CD4-positive, alpha-beta T cell treated with Interleukin-21 for 1 hour (primary cell): ENCODE measurements at regions not wholly inside any gene's neighbourhood (a gene's known extent, or its start where the extent isn't known, plus 50 kb on each side); places are given as distances from the start of the nearest gene placed in this dataset.
A peak's percentile ranks its signal among the peaks of the same experiment; 100 is the strongest.

Experiments
- DNase-seq: peaks from one replicate; pipeline ENCODE4 v3.0.0-alpha.2; 2020

DNA sequence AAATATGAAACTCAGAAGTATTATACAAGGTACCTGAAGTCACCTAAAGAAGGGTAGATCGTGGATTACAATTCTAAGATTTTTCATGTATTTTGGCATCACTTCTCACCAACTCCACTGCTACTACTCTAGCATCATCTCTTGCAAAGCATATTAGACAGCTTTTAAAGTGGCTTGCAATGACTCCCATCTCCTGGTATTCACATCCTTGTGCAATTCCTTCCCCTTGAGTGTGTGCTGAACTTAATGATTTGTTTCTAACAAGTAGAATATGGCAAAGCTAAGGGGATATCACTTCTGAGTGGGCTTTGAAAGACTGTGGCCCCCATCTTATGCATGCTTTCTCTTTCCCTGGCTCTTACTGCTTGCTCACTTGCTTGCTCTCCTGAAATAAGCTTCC, 280.2 kb downstream of the SNX13 start:
- no peak for DNase-seq

DNA sequence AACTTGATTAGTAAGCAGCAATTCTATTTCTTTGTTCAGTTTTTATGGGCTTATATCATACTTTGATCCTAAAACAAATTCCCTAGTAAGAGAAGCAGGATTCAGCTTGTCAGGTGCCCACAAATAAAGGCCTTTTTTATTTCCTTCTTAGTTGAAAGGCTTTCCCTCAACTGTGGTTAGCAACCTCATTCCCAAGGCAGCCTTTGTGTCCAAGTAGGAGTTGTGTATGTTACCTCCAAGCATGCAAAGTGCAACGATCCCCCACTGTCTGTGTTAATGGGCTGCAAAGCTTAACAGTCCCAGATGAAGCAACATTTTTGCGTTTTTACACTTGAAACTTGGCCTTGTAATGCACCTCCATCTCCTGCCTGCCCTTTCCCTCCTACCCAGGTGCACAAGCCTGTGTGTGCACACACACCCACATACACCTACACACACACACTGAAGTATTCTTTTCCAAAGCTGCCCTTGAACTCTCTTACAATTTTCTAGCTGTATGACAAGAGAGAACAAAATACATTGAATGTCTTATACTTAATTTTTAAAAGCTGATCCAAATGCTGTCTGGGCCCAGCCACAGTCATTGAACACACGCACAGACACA, 278.2 kb downstream of the SNX13 start:
- no peak for DNase-seq

DNA sequence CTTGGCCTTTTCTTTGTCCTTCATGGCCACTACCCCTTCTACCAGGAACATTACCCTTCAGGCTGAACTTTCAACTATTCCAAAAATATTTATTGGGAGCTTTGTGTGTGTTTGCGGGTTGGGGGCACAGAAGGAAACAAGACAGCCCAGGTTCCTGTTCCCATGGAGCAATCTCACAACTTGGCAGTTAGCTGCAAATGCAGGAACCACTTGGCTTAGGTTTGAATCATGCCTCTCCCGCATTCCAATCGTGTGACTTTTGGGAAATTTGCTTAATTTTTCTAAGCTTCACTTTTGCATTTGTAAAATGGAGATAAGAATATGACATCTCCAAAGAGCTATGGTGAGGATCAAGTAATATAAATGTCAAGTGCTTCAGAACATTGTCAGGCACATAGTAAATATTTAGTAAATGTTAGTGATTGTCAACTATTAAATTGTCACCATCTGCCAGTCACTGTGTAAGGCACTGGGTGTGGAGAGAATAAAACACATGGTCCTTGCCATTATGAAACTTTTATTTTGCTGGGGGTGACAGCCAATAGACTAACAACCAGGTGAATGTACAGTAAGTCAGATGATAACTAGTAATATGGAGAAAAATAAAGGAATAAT, 277.1 kb downstream of the SNX13 start:
- no peak for DNase-seq

DNA sequence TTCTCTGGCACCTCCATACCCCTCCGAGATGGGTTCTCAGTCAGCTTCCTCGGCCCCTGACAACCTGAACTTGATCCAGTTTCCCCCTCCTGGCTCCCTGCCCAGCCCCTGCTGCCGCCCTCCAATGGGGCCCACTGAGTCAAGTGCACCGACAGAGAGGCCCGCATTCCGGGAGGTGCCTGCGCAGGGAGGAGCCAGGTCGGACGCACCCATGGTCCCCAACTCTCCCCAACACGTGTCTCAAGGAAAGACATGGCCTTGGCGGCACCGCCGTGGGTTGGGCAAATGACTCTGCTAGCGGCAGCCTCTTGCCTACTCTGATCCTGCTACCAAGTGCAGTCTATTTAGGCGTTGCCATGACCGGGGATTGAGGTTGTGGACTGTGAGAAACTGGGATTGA, 275.3 kb downstream of the SNX13 start:
- DNase-seq, result no peak

DNA sequence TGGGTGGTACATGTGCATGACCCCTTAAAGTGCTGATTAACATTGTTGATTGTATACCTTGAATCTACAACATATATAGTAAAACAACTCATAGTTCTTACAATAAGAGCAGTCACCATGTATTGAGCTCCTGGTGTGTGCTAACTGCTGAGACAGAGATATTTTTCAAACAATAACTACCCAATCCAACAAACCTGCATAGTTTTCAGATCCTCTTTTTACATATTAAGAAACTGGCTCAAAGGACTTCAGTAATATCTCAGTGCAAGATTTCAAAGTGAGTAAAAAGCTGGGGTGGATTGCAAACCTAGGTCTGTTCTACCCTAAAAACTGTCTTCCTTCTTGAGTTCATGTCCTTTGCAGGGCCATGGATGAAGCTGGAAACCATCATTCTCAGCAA, 272.2 kb downstream of the SNX13 start:
- no peak for DNase-seq

DNA sequence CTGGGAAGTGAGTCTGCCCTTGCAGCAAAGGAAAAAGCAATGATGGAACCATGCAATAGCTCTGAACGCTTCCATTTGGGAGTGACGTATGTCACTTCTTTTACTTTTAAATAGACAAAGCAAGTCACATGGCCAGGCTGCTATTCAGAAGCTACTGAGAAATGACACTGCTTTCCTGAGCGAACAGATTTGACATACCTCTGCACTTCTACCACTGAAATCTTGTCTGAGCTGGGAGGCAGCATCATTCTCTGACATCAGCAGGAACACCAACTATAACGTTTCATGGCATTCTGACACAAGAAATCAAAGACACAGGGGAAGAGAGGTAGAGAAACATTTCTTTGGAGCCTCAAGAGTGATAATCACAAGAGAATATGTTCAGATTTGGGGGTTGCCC, 271.1 kb downstream of the SNX13 start:
- no peak for DNase-seq

DNA sequence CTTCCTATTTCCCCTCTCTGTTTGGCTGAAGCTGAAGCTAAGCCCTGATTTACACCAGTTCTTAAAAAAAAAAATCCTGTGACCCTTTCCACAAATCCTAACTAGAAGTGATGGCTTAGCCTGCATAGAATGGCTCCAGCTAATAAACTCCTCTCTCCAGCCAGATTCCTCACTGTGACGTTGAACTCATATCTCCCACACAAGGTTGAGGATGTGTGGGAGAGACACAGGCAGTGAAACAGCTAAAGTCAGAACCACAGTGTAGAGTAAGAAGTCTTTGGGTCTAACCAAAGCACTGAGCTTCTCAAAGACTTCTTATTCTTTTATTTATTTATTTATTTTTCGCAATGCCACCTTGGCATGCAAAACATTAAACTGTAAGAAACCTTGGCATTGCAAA, 268.3 kb downstream of the SNX13 start:
- DNase-seq, result no peak

DNA sequence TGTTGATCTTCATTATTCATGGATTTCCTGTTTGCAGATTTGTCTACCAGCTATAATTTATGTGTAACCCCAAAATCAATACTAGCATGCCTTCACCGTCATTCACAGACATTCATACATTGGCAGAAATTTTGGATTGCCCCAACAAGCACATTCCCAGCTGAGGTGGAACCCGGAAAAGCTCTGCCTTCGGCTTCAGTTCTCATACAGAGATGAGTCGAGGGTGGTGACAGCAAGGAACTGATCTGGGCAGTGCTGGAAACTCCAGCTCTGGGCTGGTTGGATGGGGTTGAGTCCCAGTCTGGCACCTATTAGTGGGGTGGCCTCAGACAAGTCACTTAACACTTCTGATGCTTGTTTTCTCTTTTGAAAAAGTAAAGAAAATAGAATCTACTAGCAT, 267.5 kb downstream of the SNX13 start:
- DNase-seq, result no peak

DNA sequence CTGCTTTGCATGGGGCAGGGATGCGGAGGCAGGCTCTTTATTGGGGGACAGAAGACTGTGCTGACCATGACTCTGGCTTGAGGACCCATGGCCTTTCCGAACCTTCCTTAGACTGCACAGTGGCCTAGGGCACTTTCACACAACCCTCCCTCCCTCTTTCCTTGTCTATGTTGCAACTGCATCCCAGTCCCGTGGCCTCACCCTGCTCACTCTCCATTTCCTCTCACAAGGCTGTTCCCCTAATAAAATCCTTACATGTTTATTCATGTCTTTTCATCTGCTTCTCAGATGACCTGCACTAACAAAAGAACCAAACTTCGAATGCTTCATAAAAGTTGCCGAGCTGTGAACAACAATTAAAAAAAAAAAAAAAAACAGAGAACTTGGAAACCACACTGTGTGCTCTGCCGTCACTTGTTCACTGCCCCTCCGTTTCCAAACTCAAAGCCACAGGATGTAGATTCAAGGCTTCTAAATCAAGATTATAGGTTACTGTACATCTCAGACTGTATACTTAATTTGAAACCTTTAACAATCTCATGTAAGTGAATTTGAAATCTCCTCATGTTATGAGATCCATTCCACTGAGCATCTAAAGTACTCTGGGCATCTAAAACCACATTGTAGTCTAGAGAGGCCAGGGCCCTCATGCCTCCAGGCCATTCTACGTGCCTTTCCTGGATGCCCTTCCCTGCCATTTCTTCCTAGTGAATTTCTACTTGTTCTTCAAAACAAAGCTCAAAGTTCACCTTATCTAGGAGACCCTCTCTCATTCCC, 265.9 kb downstream of the SNX13 start:
- no peak for DNase-seq

DNA sequence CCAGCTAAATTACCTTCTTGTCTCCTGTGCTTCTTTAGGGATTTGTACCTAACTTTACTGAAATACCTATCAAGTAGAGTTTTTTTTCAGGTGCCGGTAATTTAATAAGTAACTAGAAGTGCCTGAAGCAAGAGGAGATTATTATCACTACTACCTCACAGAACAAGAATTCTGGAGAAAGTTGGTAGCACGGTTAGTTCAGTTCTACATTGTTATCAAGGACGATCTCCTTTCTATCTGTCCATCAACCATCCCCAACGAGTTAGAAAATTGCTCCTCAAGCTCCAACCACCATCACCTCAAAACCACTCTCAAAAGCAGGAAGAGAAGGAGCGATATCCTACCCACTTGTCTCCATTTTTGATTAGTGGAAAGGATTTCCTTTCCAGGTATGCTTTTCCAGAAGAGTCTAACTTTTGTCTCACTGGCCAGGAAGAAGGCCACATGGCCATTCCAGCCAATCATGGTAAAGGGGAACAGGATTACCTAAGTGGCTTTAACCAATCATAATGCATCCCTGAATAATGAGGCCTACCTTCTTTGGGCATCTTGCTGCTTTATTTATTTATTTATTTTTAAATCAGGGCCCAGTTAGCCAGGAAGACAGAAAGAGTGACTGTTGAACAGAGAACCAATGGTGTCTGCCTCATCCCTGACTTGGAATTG, 265.2 kb downstream of the SNX13 start:
- DNase-seq, result no peak

DNA sequence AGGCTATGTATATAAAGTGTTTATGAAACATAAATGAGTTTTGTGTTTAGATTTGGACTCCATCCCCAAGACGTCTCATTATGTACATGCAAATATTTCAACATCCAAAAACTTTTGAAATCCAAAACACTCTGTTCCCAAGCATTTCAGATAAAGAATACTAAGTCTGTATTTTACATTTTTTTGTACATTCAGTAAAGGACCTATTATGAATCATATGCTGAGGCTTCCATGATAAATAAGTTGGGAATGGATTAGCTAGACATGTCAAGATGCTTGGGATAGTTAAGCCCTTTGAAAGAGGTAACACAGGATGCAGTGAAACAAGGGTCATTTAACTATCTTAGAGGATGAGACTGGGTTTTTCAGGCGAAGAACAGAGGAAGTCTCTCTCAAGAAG, 262.9 kb downstream of the SNX13 start:
- DNase-seq, result no peak

DNA sequence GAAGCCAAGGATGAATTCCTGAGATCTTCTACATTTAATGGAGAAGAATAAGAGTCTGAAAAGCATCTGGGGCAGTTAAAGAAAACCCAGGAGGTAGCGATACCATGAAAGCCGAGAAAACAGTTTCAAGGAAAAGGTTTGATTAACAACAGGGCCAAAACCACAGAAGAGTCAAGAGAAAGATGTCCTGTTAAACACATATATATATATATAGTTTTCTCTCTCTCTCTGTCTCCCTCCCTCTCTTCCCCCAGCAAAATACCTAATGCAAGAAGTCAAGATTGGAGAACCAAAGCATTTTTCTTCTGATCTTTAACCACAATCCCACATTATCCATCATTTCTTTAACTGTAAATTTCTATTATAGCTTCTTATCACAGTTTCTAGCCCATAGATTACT, 261.4 kb downstream of the SNX13 start:
- no peak for DNase-seq

DNA sequence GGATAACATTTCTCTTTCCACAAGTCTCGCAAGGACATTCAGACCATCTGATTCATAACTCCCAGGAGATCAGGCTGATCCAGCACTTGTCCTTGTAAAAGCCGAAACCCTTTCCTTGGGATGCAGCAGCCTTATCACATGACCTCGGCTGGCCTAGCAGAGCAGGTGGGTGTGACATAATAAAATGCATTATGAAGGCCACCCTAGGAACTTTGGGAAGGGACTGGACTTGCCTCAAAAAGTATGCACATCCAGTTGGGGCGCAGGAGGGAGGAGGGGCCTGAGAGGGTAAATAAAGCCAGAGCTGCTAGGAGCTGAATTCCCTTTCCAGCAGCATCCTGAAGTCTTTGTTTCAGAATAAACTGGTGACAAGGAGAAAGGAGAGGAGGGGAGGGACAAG, 260.8 kb downstream of the SNX13 start:
- DNase-seq, result no peak

DNA sequence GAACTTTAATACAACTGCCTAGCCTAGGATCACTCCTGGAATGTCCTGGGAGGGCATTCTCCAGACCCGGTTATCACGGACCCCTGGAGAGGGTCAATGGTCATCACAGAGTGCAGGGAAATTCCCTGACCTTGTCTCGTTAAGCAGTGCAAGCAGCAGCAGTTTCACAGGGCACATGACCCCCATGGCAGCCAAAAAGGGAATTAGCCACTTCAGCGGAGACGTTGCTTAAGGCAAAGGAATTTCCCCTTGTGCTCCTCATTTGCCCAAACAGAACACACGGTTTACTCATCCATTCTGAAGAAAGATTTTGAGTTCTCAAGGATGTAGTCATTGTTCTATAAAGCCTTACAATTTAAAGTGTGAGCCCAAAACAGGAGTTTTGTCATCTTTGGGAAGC, 260.3 kb downstream of the SNX13 start:
- no peak for DNase-seq

DNA sequence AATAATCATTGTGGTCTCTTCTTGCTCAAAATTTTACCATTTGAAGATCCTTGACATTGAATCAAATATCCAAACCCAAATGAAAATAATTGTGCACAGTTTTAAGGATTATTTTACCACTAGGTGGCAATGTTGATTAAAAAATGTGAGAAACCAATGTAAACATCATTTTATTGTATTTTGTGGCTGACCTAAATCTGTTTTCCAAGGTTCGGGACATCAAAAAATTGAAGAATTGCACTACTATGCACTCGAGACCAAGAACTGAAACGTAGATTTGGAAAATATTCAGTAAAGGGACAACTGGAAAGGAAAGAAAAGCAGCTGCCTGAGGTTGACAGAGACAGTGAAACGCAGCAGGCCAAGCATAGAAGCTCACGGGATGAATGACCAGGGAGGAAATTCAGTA, 259.3 kb downstream of the SNX13 start:
- DNase-seq, result peak; percentile 32

DNA sequence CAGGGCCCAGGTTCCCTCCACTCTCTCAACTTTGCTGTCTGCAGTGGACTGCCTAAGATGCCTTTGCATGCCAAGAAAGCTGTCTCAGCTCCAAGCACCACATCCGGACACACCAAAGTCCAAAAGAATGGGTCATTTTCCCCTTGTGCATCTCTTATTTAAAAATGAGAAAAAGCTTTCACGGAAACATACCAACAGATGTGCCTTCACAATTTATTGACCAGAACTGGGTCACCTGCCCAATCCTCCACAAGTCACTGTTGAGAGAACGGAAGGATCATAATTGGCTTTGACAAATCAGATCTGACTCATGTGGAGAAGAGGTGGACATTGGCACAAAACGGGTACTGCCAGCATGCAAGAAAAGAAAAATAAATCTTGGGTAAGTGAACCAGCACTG, 258.3 kb downstream of the SNX13 start:
- DNase-seq, result no peak

DNA sequence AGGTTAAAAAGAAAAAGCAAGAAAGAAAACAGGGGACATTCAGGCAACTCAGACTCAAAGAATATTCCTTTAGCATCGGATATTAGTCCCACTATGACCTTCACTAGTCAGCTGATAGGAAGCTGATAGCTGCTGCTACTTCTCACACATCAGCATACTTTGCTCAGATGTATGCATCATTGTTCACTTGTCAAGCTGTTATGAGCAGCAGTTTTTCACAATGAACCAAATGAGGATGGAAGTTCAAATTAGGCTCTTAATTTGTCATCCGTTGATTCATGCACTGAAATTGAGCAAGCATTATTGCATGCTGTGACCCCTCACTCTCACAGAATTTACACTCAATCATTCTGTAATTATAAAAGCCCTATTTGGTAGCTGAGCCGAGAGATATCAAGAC, 257.7 kb downstream of the SNX13 start:
- no peak for DNase-seq

DNA sequence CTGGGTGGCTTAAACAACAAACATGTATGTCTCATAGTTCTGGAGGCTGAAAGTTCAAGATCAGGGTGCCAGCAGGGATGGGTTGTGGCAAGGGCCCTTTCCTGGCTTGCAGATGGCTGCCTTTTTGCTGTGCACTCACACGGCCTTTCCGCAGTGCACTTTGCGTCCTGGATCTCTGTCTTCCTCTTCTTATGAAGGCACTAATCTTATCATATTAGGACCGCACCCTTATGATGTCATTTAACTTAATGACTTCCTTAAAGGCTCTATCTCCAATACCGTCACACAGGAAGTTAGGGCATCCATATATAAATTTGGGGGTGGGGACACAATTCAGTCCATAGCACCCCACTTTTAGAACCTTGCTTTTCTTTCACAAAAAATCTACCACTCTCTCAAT, 255.2 kb downstream of the SNX13 start:
- DNase-seq, result no peak

DNA sequence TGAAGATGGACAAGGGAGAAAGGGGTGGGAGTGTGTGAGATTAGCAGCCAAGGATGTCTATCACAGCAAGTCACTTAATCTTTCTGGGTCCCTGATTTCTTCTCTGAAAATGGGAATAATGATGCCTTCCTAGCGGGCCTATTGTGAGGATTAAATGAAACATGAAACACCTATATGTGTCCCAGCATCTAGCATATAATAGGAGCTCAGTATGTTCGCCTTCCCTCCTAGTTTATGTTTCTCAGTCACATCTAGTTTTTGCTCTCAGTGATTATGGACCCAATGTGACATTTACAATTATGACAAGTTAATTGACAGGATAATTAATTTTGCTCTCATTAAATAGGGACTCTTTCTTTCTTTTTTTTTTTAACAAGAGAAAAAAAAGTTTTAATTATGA, 252.9 kb downstream of the SNX13 start:
- DNase-seq, result no peak

DNA sequence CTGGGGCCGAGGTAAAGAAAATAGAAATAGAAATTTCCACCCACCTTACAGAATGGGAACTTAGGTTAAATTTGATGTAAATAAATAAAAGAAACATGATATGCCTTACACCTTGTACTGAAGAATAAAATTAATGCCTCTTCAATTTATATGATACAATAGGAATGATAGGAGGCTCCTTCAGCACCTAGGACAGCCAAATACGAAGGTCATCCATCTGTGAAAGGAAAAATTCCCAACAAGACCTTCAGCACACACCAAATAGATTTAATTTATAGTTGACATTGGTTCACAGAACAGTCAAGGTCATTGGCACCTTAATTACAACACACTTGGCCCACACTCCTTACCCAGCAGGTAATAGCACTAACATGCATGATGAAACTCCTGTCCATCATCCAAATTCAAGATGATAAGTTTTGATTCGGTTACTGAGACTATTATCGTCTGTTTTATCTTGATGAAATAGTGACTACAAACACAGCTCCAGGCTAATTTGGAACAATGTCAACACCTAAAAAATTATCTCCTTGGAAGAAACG, 250.9 kb downstream of the SNX13 start:
- DNase-seq, result no peak

DNA sequence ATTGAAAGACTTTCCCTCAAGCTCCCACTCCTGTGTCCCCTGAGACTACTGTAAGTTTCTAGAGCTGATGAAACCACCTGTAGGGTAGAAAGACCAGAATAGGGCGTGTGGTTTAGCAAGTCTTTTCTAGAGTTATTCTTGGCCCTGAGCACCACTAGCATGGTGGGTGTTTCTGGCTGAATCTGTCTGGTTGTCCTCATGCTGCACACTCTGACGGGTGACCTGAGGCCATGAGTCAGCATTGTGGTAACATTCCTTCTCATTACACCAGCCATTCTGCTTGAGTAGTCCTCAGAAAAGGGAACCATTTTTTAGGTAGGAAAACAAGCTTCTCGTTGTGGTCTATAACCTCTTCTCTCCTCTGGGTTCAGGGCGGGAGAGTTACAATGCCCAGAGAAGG, 250.3 kb downstream of the SNX13 start:
- no peak for DNase-seq

DNA sequence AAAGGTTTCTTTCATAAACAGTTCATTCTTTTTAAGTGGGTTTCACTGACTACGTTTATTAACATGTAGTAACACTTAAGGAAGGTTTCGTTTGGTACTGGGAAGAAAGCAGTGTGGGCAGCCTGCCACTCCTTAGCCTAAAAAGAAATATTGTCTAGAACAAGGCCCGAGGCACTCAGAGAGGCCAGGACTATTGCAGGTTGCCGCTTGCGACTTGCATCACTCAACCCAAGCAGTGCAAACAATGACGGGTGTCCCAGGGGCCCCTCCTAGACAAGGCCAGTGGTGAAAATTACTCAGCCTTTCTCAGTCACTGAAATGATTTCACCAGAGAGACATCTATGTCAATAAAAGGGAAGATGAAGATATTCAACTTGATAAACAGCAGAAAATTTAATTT, 243.9 kb downstream of the SNX13 start:
- DNase-seq, result no peak

DNA sequence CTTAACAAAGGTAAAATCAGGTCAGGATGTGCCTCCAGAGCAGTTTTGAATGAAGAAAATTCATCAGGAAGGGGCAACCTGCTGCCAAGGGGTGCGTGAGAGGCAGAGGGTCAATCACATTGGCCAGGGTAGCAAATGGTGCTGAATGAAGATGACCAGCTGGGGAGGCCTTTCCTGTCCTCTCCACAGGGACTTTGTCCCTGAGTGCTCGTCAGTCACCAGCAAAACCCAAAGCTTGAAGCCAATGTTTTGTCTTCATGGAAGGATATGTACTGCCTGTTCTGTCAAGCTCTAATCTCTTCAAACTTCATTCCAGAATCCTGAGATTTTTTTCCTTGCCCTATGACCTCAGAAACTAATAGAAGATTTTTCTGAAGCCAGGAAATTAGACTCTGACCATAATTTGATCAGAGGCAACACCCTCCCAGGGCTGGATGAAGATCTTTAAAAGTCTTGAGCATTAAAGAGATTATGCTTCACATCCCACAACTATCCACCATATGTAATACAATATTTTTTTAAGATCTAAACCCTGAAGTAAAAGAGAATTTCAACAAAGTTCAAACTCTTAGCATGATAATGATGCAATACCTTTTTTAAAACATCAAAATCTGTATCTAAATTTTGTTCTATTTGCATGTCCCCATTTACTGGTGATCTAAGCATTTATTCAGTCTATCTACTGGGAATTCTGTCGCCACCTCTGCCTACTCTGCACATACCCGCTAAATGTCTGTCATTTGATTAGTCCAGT, 243.0 kb downstream of the SNX13 start:
- no peak for DNase-seq
